DMS 273 (cell line): ENCODE measurements at regions not wholly inside any gene's neighbourhood (a gene's known extent, or its start where the extent isn't known, plus 50 kb on each side); places are given as distances from the start of the nearest gene placed in this dataset.
"Not testable (repeated sequence)": the region's sequence is repeated elsewhere in the genome, so short reads cannot be mapped to it uniquely, and the experiment has no call there.

ENCODE experiments used
- DNase-seq: peaks from one replicate; lab custom pipeline; 2025; ENCODE audit not compliant: unreplicated experiment; lab: John Stamatoyannopoulos, UW

GRCh38 chr5:42241636-42242035 lies 181.6 kb upstream of the GHR start:
- DNase-seq, result no peak

- DNase-seq, result no peak
Observed at GRCh38 chr5:42242210-42242609, 181.0 kb upstream of the GHR start.

GRCh38 chr5:42242881-42243485 lies 180.3 kb upstream of the GHR start:
- DNase-seq, result no peak

- DNase-seq, result no peak
Observed at GRCh38 chr5:42252306-42252705, 170.9 kb upstream of the GHR start.

GRCh38 chr5:42259914-42260313 lies 163.3 kb upstream of the GHR start:
- not testable (repeated sequence) for DNase-seq

DNA sequence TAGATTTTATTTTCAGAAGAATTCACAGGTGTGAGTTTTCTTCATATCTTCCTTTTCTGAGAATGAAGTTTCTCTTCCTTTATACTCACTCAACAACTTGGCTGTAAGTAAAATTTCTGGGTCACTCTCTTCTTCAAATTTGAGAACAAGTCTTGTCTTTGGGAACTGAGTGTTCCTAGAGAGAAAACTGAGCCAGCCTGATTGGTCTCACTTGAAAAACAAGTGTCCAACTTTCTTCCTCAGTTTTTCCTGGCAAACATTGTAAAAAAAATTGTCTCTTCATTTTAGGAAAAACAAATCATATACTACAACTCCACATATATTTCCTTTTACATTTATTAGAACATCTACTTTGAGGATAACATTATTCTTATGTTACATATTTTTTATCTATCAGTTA lies 156.1 kb upstream of the GHR start:
- DNase-seq, result no peak

GRCh38 chr5:42268170-42268569 lies 155.1 kb upstream of the GHR start:
- DNase-seq, result not testable (repeated sequence)

DNA sequence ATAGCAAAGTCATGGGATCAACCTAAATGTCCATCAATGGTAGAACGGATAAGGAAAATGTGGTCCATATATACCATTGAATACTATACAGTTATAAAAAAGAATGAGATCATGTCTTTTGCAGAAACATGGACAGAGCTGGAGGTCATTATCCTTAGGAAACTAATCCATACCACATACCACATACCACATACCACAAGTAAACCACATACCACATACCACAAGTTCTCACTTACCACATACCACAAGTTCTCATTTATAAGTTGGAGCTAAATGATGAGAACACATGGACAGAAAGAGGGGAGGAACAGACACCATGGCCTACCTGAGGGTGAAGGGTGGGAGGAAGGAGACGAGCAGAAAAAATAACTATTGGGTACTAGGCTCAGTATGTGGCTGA lies 154.6 kb upstream of the GHR start:
- no peak for DNase-seq

DNA sequence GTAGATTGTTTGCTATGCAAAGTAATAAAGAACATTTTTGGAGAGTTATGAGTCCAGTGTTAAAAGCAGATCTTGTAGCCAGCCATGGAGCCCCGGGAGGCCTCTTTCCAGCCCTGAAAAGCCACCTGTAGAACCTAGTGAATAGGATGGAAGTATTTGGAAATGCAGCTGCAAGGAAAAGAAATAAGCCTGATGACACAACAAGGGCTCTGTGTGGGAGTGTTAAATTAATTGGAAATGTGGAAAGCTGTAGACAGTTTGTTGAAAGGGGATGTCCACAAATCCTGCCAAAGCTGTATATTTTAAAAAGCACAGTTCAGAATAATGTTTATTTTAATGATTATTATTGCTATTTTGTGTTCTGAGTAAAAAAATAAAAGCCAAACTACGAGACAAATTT lies 152.5 kb upstream of the GHR start:
- no peak for DNase-seq

DNA sequence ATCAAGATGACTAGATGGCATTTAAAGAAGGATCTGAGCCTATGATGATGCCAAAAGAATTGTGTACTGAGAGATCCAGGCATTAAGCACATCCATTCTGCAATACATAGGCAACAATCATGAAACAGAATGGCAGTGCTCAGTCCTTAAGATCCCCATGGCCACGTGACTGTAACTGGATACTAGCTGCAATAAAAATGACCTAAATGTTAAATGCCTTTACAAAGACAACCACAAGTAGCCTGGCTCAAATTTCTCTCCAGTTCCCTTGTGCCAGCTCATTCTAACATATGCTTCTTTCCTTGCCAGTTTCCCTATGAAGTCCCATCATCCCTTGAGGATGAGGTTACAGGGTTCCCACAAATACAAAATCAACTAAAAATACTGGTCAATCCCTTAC lies 148.3 kb upstream of the GHR start:
- no peak for DNase-seq

- no peak for DNase-seq
Observed at GRCh38 chr5:42277293-42277692, 145.9 kb upstream of the GHR start.

DNA sequence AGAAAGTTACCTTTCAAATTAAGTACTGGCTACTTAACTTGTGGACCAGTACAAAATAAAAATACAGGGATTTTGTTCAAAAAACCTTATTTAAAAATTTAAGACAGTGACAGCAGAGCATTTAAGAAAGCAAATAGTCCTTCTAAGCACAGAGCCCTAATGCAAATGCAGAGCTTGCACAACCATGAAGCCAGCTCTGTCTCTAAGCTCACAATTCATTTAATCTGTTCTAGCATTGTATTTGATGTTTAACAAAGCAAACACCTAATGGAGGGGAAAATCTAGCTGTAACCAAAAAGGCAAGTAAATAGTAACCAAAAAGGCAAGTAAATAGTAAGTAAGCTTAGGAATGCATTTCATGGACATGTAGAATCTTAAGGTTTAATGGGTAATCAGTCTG lies 138.7 kb upstream of the GHR start:
- no peak for DNase-seq

DNA sequence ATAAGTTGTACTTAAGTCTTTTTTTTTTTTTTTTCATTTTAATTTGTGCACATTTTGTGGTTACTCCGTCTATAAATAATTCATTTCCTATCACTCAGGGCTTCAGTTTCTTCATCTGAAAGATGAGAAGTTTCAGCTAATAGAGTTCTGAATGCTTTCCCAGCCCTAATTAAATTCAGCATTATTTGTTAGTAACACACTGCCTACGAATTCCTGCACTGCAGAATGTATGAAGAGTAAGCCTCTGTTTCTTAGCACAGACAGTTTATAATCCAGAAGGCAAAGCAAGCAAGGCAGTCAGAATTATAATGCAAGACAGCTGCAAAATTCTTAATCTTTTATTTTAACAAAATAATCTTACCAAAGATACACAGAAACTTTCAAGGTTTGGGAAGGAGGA lies 138.0 kb upstream of the GHR start:
- no peak for DNase-seq

DNA sequence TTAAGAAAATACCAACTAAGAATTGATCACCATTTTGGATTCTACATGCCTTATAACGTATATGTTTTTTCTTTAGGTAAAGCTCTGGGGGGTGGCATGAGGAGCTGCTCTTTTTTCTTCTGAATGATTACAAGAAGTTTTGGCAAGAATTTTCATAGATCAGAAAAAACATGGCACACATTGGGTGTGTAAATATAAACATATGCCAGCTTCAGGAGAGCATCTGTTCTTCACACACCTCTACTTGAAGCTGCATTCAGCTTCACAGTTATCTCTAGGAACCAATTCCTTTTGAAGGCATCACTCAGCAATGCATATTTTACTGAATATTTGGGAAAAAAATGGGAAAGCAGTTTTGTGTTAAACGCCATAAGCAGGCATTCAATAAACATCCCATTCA lies 122.7 kb upstream of the GHR start:
- no peak for DNase-seq

GRCh38 chr5:42301349-42301748 lies 121.9 kb upstream of the GHR start:
- no peak for DNase-seq

GRCh38 chr5:42302186-42302585 lies 121.1 kb upstream of the GHR start:
- DNase-seq, result no peak

- DNase-seq, result no peak
Observed at GRCh38 chr5:42306287-42306686, 117.0 kb upstream of the GHR start.

DNA sequence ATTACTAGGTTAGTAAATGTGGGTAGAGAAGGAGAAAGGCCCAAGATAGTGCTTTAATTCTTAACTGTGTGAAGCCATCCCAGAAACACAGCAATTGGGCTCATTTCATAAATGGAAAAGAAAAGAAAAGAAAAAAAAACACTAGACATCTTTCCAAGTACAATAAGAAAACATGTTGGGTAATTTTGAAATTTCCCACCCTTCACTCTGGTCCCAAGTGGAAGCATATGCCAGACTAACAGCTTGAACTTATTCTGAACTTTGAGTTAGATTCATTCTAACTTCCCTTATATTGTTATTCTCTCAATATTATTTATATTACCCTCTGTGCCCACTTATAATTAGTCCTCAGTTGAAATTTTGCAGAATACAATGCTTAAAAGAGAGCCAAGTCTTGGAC lies 113.4 kb upstream of the GHR start:
- no peak for DNase-seq

DNA sequence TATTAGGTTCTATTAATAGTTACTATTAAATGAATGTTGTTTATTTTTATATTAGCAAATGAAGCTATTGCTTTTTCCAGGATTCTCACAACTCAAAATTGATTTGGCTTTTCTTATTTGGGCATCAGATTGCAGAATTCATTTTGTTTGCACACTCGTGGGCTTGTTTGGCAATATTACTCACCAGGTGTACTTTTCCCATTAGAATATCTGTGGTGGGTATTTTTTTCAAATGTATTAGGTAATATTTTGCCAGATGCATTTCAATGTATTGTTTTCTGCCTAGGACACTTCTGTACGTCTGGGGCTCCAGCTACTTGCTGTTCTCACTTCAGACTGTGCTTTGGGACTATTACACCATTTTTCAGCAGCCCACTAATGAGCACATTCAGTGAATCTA lies 108.0 kb upstream of the GHR start:
- DNase-seq, result no peak

- no peak for DNase-seq
Observed at GRCh38 chr5:42317575-42317974, 105.7 kb upstream of the GHR start.

GRCh38 chr5:42319546-42319945 lies 103.7 kb upstream of the GHR start:
- DNase-seq, result peak; percentile 2

DNA sequence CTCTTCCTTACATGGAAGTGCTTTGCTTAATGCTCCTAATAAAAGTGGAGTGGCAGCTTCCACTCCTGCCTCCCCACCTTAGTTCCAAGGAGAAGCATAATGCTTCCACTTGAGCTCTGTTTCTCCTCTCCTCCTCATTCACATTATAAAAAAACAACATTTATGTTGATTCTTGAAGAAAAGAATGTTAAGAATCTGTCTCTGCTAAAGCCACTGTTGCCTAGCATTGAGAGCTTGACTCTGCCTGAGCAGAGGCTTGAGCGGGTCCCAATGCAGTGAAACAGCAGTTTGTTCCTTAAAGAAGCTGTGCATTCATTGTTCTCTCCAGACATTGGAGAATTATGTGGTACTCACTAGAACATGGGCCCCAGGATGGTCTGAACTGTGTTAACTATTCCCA lies 101.5 kb upstream of the GHR start:
- no peak for DNase-seq

DNA sequence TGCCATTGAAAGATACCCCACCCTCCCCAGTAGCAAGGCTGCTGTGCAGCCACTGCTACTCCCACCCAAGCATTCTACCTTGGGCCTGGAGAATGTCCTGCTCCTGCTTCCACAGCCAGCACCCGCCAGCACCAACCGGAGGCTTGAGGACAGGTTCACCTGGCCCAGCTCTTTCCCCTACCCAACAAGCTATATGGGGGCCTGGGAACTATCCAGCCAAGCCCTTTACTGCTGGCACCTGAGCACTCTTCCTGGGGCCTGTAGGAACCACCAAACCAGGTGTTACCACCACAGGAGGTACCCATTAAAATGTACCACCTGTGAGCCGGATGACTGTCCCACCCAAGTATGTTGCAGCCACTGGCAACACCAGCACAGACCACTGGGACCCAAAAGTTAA lies 86.1 kb upstream of the GHR start:
- no peak for DNase-seq

GRCh38 chr5:42337607-42338006 lies 85.6 kb upstream of the GHR start:
- no peak for DNase-seq
